Gastroesophageal sphincter (tissue), 4 donors: ENCODE measurements at regions not wholly inside any gene's neighbourhood (a gene's known extent, or its start where the extent isn't known, plus 50 kb on each side); places are given as distances from the start of the nearest gene placed in this dataset.

Source experiments
- ATAC-seq: fragments of 150-250 bp; one replicate; pipeline ENCODE4 v1.9.1; 2016; ENCODE audit warnings: mild to moderate bottlenecking, moderate library complexity
- H3K27ac ChIP-seq, 4 donors: fragments of 200-600 bp; sonication (generic) in 3 of 4; 1 replicate in 3 of 4; 2 replicates in 1 of 4; pipeline ENCODE4 v1.5.1; 2016 to 2019
- H3K27me3 ChIP-seq: fragments of 200-600 bp; sonication (generic); one replicate; pipeline ENCODE4 v1.5.1; 2019
- H3K36me3 ChIP-seq, 2 donors: fragments of 200-600 bp; sonication (generic); one replicate each; pipeline ENCODE4 v1.5.1; 2019; ENCODE audit warnings: control low read depth in 1 of 2
- H3K4me1 ChIP-seq, 3 donors: fragments of 200-600 bp; sonication (generic); 1 replicate in 2 of 3; 2 replicates in 1 of 3; pipeline ENCODE4 v1.5.1; 2016 to 2019; ENCODE audit warnings: control low read depth in 2 of 3
- H3K4me3 ChIP-seq, 2 donors: fragments of 200-600 bp; sonication (generic); one replicate each; pipeline ENCODE4 v1.5.1; 2019; ENCODE audit warnings: mild to moderate bottlenecking in 1 of 2, moderate library complexity in 1 of 2
- H3K9me3 ChIP-seq, 3 donors: fragments of 200-600 bp; sonication (generic); one replicate each; pipeline ENCODE4 v1.5.1; 2017 to 2019; ENCODE audit warnings: control low read depth in 2 of 3
- CTCF ChIP-seq, 4 experiments: fragments of 200-600 bp in 2 of 4; fragments of 450-650 bp in 2 of 4; sonication (generic) in 1 of 4; IDR thresholded peaks; one replicate each; pipeline ENCODE4 v1.5.1; 2017 to 2019; ENCODE audit warnings: antibody characterized with exemption in 4 of 4, mild to moderate bottlenecking in 2 of 4, moderate library complexity in 2 of 4
- EP300 ChIP-seq: sonication (generic); formaldehyde crosslinking; IDR thresholded peaks from one replicate; pipeline ENCODE4 v1.6.1; 2017; ENCODE audit warnings: antibody characterized with exemption, mild to moderate bottlenecking
- POLR2A ChIP-seq, 2 donors: fragments of 450-650 bp; IDR thresholded peaks; one replicate each; pipeline ENCODE4 v1.6.1; 2017; ENCODE audit warnings: antibody characterized with exemption in 2 of 2, mild to moderate bottlenecking in 2 of 2, moderate library complexity in 1 of 2
- POLR2AphosphoS5 ChIP-seq: sonication (generic); formaldehyde crosslinking; IDR thresholded peaks from one replicate; pipeline ENCODE4 v1.6.1; 2017; ENCODE audit warnings: antibody characterized with exemption
- WGBS, 2 donors: methylation state at CpG; one replicate each; pipeline ENCODE4 v1.1.5; 2018; ENCODE audit warnings: low coverage in 1 of 2; 5-methylcytosine and 5-hydroxymethylcytosine counted together

DNA sequence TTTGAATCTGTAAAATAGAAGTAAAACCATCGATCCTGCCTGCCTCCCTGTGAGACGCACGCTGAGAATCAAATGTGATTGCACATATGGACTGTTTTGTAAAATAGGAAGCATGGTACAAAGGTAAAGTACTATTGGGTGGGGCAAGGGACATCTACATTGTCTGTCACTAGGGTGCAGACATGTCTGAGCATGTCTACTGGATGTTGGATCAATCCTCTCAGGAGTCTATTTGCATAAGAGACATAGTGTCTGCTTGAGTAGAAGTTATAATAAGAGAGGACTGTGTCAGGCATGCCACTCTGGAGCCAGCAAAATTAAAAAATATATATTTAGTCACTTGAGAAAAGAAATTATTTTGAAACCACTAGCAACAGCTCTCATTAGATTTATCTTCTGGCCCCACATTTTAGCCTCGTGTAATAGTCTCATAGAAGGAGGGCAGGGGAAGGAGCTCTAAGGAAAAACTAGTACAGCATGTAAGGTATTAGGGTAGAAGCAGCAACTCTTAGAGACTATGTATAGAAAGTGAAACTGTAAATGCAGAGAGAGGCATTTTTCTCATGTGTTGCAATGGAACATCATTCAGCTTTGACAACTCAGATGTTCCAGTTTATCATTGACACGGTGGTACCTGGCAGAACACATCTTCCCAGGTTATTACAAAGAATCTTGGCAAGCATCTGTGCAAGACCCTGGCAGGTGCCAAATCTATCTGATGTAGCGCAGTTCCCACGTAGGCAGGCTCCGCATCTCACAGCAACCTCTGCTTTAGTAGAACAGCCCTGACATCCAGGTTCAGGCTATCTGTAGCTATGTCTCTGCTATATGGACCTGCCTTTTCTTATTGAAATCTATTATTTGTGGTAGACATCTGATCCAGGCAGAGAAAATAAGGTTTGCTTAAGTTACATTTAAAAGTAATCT lies 85.2 kb upstream of the CHL1 start:
- Histone ChIP-seq H3K4me1 (no peaks in the 10 kb centered on the region), H3K9me3 (no peaks in the 10 kb centered on the region), H3K27ac (no peak overlapping the region), H3K4me3 (no peak overlapping the region), H3K27me3 (no peaks in the 10 kb centered on the region), H3K36me3 (no peaks in the 10 kb centered on the region)
- 76 to 81% methylated on average over 5 to 8 of the region's 8 CpGs for WGBS, 2 donors
- ATAC-seq: no peak
- TF ChIP-seq POLR2AphosphoS5: no peak
- TF ChIP-seq EP300: no peak
- no peak for TF ChIP-seq CTCF (IDR thresholded peaks at IDR 0.05)
- no peak for TF ChIP-seq POLR2A (IDR thresholded peaks at IDR 0.05)

DNA sequence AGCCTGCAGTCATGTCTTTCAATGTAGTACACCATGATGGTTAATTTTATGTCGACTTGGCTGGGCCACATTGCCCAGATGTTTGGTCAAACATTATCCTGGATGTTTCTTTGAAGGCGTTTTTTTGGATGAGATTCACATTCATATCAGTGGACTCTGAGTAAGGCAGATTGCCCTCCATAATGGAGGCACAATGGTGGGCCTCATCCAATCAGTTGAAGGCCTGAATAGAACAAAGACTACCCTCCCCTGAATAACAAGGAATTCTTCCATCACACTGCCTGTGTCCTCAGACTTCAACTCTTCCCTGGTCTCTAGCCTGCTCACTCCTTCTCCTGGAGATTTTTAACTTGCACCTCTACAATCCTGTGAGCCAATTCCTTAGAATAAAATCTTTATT lies 83.8 kb upstream of the CHL1 start:
- Histone ChIP-seq H3K27me3 (no peaks in the 10 kb centered on the region), H3K36me3 (no peaks in the 10 kb centered on the region), H3K4me3 (no peak overlapping the region), H3K4me1 (no peaks in the 10 kb centered on the region), H3K27ac (no peak overlapping the region), H3K9me3 (no peaks in the 10 kb centered on the region)
- ATAC-seq: no peak
- TF ChIP-seq POLR2A (IDR thresholded peaks at IDR 0.05): no peak
- TF ChIP-seq CTCF (IDR thresholded peaks at IDR 0.05): no peak
- no peak for TF ChIP-seq POLR2AphosphoS5
- no peak for TF ChIP-seq EP300
- 81% methylated on average over 2 of the region's 2 CpGs; no CpG with 5 or more reads in 1 of the 2 donors for WGBS, 2 donors

DNA sequence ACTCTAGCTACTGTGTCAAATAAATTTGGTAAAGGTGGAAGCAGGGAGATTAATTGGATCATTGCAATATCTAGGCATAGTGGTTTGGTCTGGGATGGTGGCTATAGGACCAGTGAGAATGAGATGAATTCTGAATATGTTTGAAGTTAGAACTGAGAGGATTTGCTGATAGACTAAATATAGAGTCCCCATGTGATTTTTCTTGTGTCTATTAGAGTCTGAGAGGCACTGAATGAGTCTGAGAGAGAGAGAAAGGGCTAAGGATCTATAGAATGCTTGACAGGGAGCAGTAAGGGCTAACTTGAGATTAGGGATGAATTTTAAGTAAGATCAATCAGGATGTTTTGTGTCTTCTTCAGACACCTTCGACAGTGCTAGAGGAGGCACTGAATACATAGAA lies 77.9 kb upstream of the CHL1 start:
- H3K36me3 ChIP-seq: no peaks in the 10 kb centered on the region
- no peak overlapping the region for H3K4me3 ChIP-seq
- no peak for TF ChIP-seq POLR2AphosphoS5
- TF ChIP-seq POLR2A (IDR thresholded peaks at IDR 0.05): no peak
- no peak for TF ChIP-seq CTCF (IDR thresholded peaks at IDR 0.05)
- TF ChIP-seq EP300: no peak
- no peaks in the 10 kb centered on the region for H3K4me1 ChIP-seq
- ATAC-seq: no peak
- no peak overlapping the region for H3K27ac ChIP-seq
- H3K9me3 ChIP-seq: no peaks in the 10 kb centered on the region
- no peaks in the 10 kb centered on the region for H3K27me3 ChIP-seq
- 46 to 88% methylated on average over 1 of the region's 1 CpG for WGBS, 2 donors

- WGBS, 2 donors: 44 to 45% methylated on average over 4 of the region's 4 CpGs
- ATAC-seq: no peak
- TF ChIP-seq POLR2A (IDR thresholded peaks at IDR 0.05) (no peak), POLR2AphosphoS5 (no peak)
- Histone ChIP-seq H3K27me3 (no peaks in the 10 kb centered on the region), H3K9me3 (no peaks in the 10 kb centered on the region), H3K4me3 (no peak overlapping the region), H3K4me1 (no peaks in the 10 kb centered on the region), H3K27ac (no peak overlapping the region), H3K36me3 (no peaks in the 10 kb centered on the region)
These were observed 73.2 kb upstream of the CHL1 start for GRCh38 chr3:123341-123740.

DNA sequence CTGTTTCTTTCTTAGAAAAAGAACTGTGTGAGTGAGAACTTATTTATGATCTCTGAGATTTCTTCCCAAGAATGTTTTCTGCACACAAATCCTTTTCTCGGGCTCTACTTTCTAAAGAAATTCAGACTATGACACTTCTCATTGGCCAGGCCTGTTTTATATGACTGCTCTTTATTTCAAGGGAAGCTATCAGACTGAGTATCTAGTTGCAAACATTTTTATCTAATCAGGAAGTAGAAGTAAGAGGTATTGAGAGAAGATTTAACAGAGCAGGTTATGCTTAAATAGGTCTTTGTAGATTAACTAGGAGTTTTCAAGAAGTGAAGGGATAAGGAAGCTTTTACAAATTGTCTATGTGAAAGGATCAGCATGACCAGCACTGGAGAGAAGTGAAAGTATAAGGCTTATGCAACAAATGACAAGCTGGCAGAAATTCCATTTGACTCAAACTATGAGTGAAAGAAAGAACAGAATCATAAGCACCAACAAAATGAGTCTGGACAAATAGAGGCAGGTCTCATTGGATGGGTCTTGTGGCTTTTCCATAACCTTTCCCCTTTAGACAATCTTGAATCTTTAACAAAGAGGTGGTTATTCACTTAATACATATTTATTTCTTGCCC lies 71.9 kb upstream of the CHL1 start:
- no peaks in the 10 kb centered on the region for H3K9me3 ChIP-seq
- H3K27ac ChIP-seq: no peak overlapping the region
- H3K4me1 ChIP-seq: no peaks in the 10 kb centered on the region
- no peaks in the 10 kb centered on the region for H3K36me3 ChIP-seq
- no peak overlapping the region for H3K4me3 ChIP-seq
- H3K27me3 ChIP-seq: no peaks in the 10 kb centered on the region
- 75 to 83% methylated on average over 1 of the region's 1 CpG for WGBS, 2 donors
- TF ChIP-seq POLR2AphosphoS5: no peak
- no peak for TF ChIP-seq EP300
- no peak for TF ChIP-seq CTCF (IDR thresholded peaks at IDR 0.05)
- TF ChIP-seq POLR2A (IDR thresholded peaks at IDR 0.05): no peak
- ATAC-seq: no peak
